Gastrocnemius medialis (tissue), 4 donors: ENCODE measurements at regions not wholly inside any gene's neighbourhood (a gene's known extent, or its start where the extent isn't known, plus 50 kb on each side); places are given as distances from the start of the nearest gene placed in this dataset.

Experiments used
- CTCF ChIP-seq, 5 experiments: fragments of 450-650 bp in 3 of 5; fragments of 200-600 bp in 2 of 5; sonication (generic) in 2 of 5; IDR thresholded peaks in 4 of 5; conservative IDR thresholded peaks in 1 of 5; 1 replicate in 4 of 5; 2 replicates in 1 of 5; pipeline ENCODE4 v1.5.1; 2016 to 2019; ENCODE audit warnings: antibody characterized with exemption in 5 of 5, mild to moderate bottlenecking in 3 of 5, moderate library complexity in 3 of 5
- POLR2A ChIP-seq, 2 donors: fragments of 450-650 bp; IDR thresholded peaks; one replicate each; pipeline ENCODE4 v1.6.1; 2017; ENCODE audit warnings: antibody characterized with exemption in 2 of 2, mild to moderate bottlenecking in 2 of 2, moderate library complexity in 2 of 2

GRCh38 chr21:27647921-27648320 lies 681.0 kb upstream of the ADAMTS5 start:
- TF ChIP-seq CTCF (IDR thresholded peaks at IDR 0.05 in 4 of 5, conservative IDR thresholded peaks at IDR 0.05 in 1 of 5) (no peak), POLR2A (IDR thresholded peaks at IDR 0.05) (no peak)
